ENCODE measurements at regions not wholly inside any gene's neighbourhood (a gene's known extent, or its start where the extent isn't known, plus 50 kb on each side); places are given as distances from the start of the nearest gene placed in this dataset.

GRCh38 chr5:60521376-60522291 lies 178.3 kb downstream of the DEPDC1B start:
- Histone ChIP-seq H3F3A (ENCODE audit: low read depth) (no peaks in the 10 kb centered on the region), H3K79me2 (ENCODE audit: insufficient read depth, low read length) (no peaks in the 10 kb centered on the region), H3K9me2 (replicated peaks; ENCODE audit: low read depth, low read length) (no peaks in the 10 kb centered on the region), H4K20me1 (ENCODE audit: insufficient read depth, low read length, poor library complexity, severe bottlenecking) (no peaks in the 10 kb centered on the region), H3K27me3 (ENCODE audit: insufficient read depth, low read length, poor library complexity, severe bottlenecking) (no peaks in the 10 kb centered on the region), H3K4me3 (ENCODE audit: low read length, poor library complexity, severe bottlenecking) (no peak overlapping the region), H3K4me2 (ENCODE audit: low read depth, low read length, poor library complexity, severe bottlenecking) (peak overlapping the region; percentile 39), H3K9ac (ENCODE audit: low read depth, low read length, poor library complexity, severe bottlenecking) (no peak overlapping the region), H3K36me3 (ENCODE audit: insufficient read depth, low read length) (no peaks in the 10 kb centered on the region), H3K4me1 (ENCODE audit: insufficient read depth, low read length, poor library complexity, severe bottlenecking) (peaks cover 12% of the 10 kb centered on the region), H2AFZ (ENCODE audit: low read length) (peak overlapping the region; percentile 18; the same call in 1 of the 2 replicates), H3K9me3 (ENCODE audit: insufficient read depth, low read depth, low read length) (no peaks in the 10 kb centered on the region)
- no peak for TF ChIP-seq EZH2phosphoT487 (IDR thresholded peaks at IDR 0.05; ENCODE audit: borderline replicate concordance)
- no peak for TF ChIP-seq CTCF (conservative IDR thresholded peaks at IDR 0.05; ENCODE audit: low read length)

GRCh38 chr5:60520451-60521227 lies 179.3 kb downstream of the DEPDC1B start:
- Histone ChIP-seq H3K79me2 (ENCODE audit: insufficient read depth, low read length) (no peaks in the 10 kb centered on the region), H3K4me2 (ENCODE audit: low read depth, low read length, poor library complexity, severe bottlenecking) (no peak overlapping the region), H2AFZ (ENCODE audit: low read length) (no peak overlapping the region), H3K9me3 (ENCODE audit: insufficient read depth, low read depth, low read length) (no peaks in the 10 kb centered on the region), H3K9ac (ENCODE audit: low read depth, low read length, poor library complexity, severe bottlenecking) (no peak overlapping the region), H3K9me2 (replicated peaks; ENCODE audit: low read depth, low read length) (no peaks in the 10 kb centered on the region), H3K27me3 (ENCODE audit: insufficient read depth, low read length, poor library complexity, severe bottlenecking) (no peaks in the 10 kb centered on the region), H4K20me1 (ENCODE audit: insufficient read depth, low read length, poor library complexity, severe bottlenecking) (no peaks in the 10 kb centered on the region), H3K36me3 (ENCODE audit: insufficient read depth, low read length) (no peaks in the 10 kb centered on the region), H3K4me3 (ENCODE audit: low read length, poor library complexity, severe bottlenecking) (no peak overlapping the region), H3K4me1 (ENCODE audit: insufficient read depth, low read length, poor library complexity, severe bottlenecking) (peaks cover 12% of the 10 kb centered on the region), H3F3A (ENCODE audit: low read depth) (no peaks in the 10 kb centered on the region)
- TF ChIP-seq CTCF (conservative IDR thresholded peaks at IDR 0.05; ENCODE audit: low read length) (no peak), EZH2phosphoT487 (IDR thresholded peaks at IDR 0.05; ENCODE audit: borderline replicate concordance) (no peak)

- H3K27me3 ChIP-seq (ENCODE audit: insufficient read depth, low read length, poor library complexity, severe bottlenecking): no peaks in the 10 kb centered on the region
These were observed 180.6 kb downstream of the DEPDC1B start for GRCh38 chr5:60519372-60519771.

More at GRCh38 chr5:60519372-60519771, 180.6 kb downstream of the DEPDC1B start:
- Histone ChIP-seq H3K79me2 (ENCODE audit: insufficient read depth, low read length) (no peaks in the 10 kb centered on the region), H3K4me2 (ENCODE audit: low read depth, low read length, poor library complexity, severe bottlenecking) (no peak overlapping the region), H3F3A (ENCODE audit: low read depth) (no peaks in the 10 kb centered on the region), H4K20me1 (ENCODE audit: insufficient read depth, low read length, poor library complexity, severe bottlenecking) (no peaks in the 10 kb centered on the region), H2AFZ (ENCODE audit: low read length) (no peak overlapping the region), H3K4me1 (ENCODE audit: insufficient read depth, low read length, poor library complexity, severe bottlenecking) (peaks cover 12% of the 10 kb centered on the region), H3K9me2 (replicated peaks; ENCODE audit: low read depth, low read length) (no peaks in the 10 kb centered on the region), H3K9ac (ENCODE audit: low read depth, low read length, poor library complexity, severe bottlenecking) (no peak overlapping the region), H3K4me3 (ENCODE audit: low read length, poor library complexity, severe bottlenecking) (no peak overlapping the region), H3K9me3 (ENCODE audit: insufficient read depth, low read depth, low read length) (no peaks in the 10 kb centered on the region), H3K36me3 (ENCODE audit: insufficient read depth, low read length) (no peaks in the 10 kb centered on the region)
- TF ChIP-seq EZH2phosphoT487 (IDR thresholded peaks at IDR 0.05; ENCODE audit: borderline replicate concordance): no peak
- no peak for TF ChIP-seq CTCF (conservative IDR thresholded peaks at IDR 0.05; ENCODE audit: low read length)

Measured in Loucy (cell line).